ENCODE measurements at regions not wholly inside any gene's neighbourhood (a gene's known extent, or its start where the extent isn't known, plus 50 kb on each side); places are given as distances from the start of the nearest gene placed in this dataset.

GRCh38 chr12:111221062-111222026 is 147.6 kb downstream of the PHETA1 start:
- 71 to 85% methylated on average over 6 to 10 of the region's 14 CpGs for WGBS, 2 experiments (ENCODE audit: insufficient coverage in 2 of 2)

GRCh38 chr12:111220363-111220762 is 148.5 kb downstream of the PHETA1 start:
- Histone ChIP-seq H3K4me1 (ENCODE audit: control insufficient read depth, insufficient read depth, low read length, poor library complexity, severe bottlenecking) (peaks cover 6% of the 10 kb centered on the region), H3K9me3 (ENCODE audit: control insufficient read depth, low read length) (no peaks in the 10 kb centered on the region), H3K4me3 (ENCODE audit: extremely low read depth, insufficient read depth, low read length, poor library complexity, severe bottlenecking) (no peak overlapping the region), H3K36me3 (ENCODE audit: control insufficient read depth, insufficient read depth, low read length) (no peaks in the 10 kb centered on the region), H3K27ac (ENCODE audit: low read depth, low read length, severe bottlenecking) (no peak overlapping the region)
- 100% methylated on average over 1 of the region's 1 CpG; no CpG with 5 or more reads in 1 of the 2 experiments for WGBS, 2 experiments (ENCODE audit: insufficient coverage in 2 of 2)

More at GRCh38 chr12:111221062-111222026, 147.6 kb downstream of the PHETA1 start:
- H3K27ac ChIP-seq (ENCODE audit: low read depth, low read length, severe bottlenecking): no peak overlapping the region
- no peak overlapping the region for H3K4me3 ChIP-seq (ENCODE audit: extremely low read depth, insufficient read depth, low read length, poor library complexity, severe bottlenecking)
- no peaks in the 10 kb centered on the region for H3K9me3 ChIP-seq (ENCODE audit: control insufficient read depth, low read length)
- H3K36me3 ChIP-seq (ENCODE audit: control insufficient read depth, insufficient read depth, low read length): no peaks in the 10 kb centered on the region
- H3K4me1 ChIP-seq (ENCODE audit: control insufficient read depth, insufficient read depth, low read length, poor library complexity, severe bottlenecking): peaks cover 6% of the 10 kb centered on the region

- no CpG with 5 or more reads among the region's 2 CpGs for WGBS, 2 experiments (ENCODE audit: insufficient coverage in 2 of 2)
- Histone ChIP-seq H3K36me3 (ENCODE audit: control insufficient read depth, insufficient read depth, low read length) (no peaks in the 10 kb centered on the region), H3K4me3 (ENCODE audit: extremely low read depth, insufficient read depth, low read length, poor library complexity, severe bottlenecking) (no peak overlapping the region), H3K27ac (ENCODE audit: low read depth, low read length, severe bottlenecking) (no peak overlapping the region), H3K4me1 (ENCODE audit: control insufficient read depth, insufficient read depth, low read length, poor library complexity, severe bottlenecking) (peaks cover 6% of the 10 kb centered on the region), H3K9me3 (ENCODE audit: control insufficient read depth, low read length) (no peaks in the 10 kb centered on the region)
These were observed 149.5 kb downstream of the PHETA1 start for GRCh38 chr12:111219440-111219839.

GRCh38 chr12:111218499-111218898 is 150.4 kb downstream of the PHETA1 start:
- Histone ChIP-seq H3K9me3 (ENCODE audit: control insufficient read depth, low read length) (no peaks in the 10 kb centered on the region), H3K36me3 (ENCODE audit: control insufficient read depth, insufficient read depth, low read length) (no peaks in the 10 kb centered on the region), H3K4me1 (ENCODE audit: control insufficient read depth, insufficient read depth, low read length, poor library complexity, severe bottlenecking) (no peaks in the 10 kb centered on the region), H3K27ac (ENCODE audit: low read depth, low read length, severe bottlenecking) (no peak overlapping the region), H3K4me3 (ENCODE audit: extremely low read depth, insufficient read depth, low read length, poor library complexity, severe bottlenecking) (no peak overlapping the region)
- 79 to 87% methylated on average over 4 to 5 of the region's 6 CpGs for WGBS, 2 experiments (ENCODE audit: insufficient coverage in 2 of 2)

- no peaks in the 10 kb centered on the region for H3K4me1 ChIP-seq (ENCODE audit: control insufficient read depth, insufficient read depth, low read length, poor library complexity, severe bottlenecking)
- no peak overlapping the region for H3K27ac ChIP-seq (ENCODE audit: low read depth, low read length, severe bottlenecking)
- no peaks in the 10 kb centered on the region for H3K36me3 ChIP-seq (ENCODE audit: control insufficient read depth, insufficient read depth, low read length)
- 90 to 96% methylated on average over 12 of the region's 13 CpGs for WGBS, 2 experiments (ENCODE audit: insufficient coverage in 2 of 2)
- H3K4me3 ChIP-seq (ENCODE audit: extremely low read depth, insufficient read depth, low read length, poor library complexity, severe bottlenecking): no peak overlapping the region
- no peaks in the 10 kb centered on the region for H3K9me3 ChIP-seq (ENCODE audit: control insufficient read depth, low read length)
These were observed 152.3 kb downstream of the PHETA1 start for GRCh38 chr12:111216387-111217159.

GRCh38 chr12:111215881-111216280 is 153.0 kb downstream of the PHETA1 start:
- Histone ChIP-seq H3K4me1 (ENCODE audit: control insufficient read depth, insufficient read depth, low read length, poor library complexity, severe bottlenecking) (no peaks in the 10 kb centered on the region), H3K27ac (ENCODE audit: low read depth, low read length, severe bottlenecking) (no peak overlapping the region), H3K36me3 (ENCODE audit: control insufficient read depth, insufficient read depth, low read length) (no peaks in the 10 kb centered on the region), H3K4me3 (ENCODE audit: extremely low read depth, insufficient read depth, low read length, poor library complexity, severe bottlenecking) (no peak overlapping the region), H3K9me3 (ENCODE audit: control insufficient read depth, low read length) (no peaks in the 10 kb centered on the region)
- 88 to 90% methylated on average over 9 to 11 of the region's 12 CpGs for WGBS, 2 experiments (ENCODE audit: insufficient coverage in 2 of 2)

- Histone ChIP-seq H3K27ac (ENCODE audit: low read depth, low read length, severe bottlenecking) (no peak overlapping the region), H3K9me3 (ENCODE audit: control insufficient read depth, low read length) (no peaks in the 10 kb centered on the region), H3K4me1 (ENCODE audit: control insufficient read depth, insufficient read depth, low read length, poor library complexity, severe bottlenecking) (no peaks in the 10 kb centered on the region), H3K36me3 (ENCODE audit: control insufficient read depth, insufficient read depth, low read length) (no peaks in the 10 kb centered on the region), H3K4me3 (ENCODE audit: extremely low read depth, insufficient read depth, low read length, poor library complexity, severe bottlenecking) (no peak overlapping the region)
- WGBS, 2 experiments (ENCODE audit: insufficient coverage in 2 of 2): 84 to 96% methylated on average over 15 of the region's 16 CpGs
These were observed 154.5 kb downstream of the PHETA1 start for GRCh38 chr12:111214401-111214800.

- no peak overlapping the region for H3K27ac ChIP-seq (ENCODE audit: low read depth, low read length, severe bottlenecking)
These were observed 155.3 kb downstream of the PHETA1 start for GRCh38 chr12:111213561-111213960.

GRCh38 chr12:111212814-111213456 is 156.0 kb downstream of the PHETA1 start:
- Histone ChIP-seq H3K4me1 (ENCODE audit: control insufficient read depth, insufficient read depth, low read length, poor library complexity, severe bottlenecking) (no peaks in the 10 kb centered on the region), H3K9me3 (ENCODE audit: control insufficient read depth, low read length) (no peaks in the 10 kb centered on the region), H3K36me3 (ENCODE audit: control insufficient read depth, insufficient read depth, low read length) (no peaks in the 10 kb centered on the region), H3K27ac (ENCODE audit: low read depth, low read length, severe bottlenecking) (no peak overlapping the region), H3K4me3 (ENCODE audit: extremely low read depth, insufficient read depth, low read length, poor library complexity, severe bottlenecking) (no peak overlapping the region)
- WGBS, 2 experiments (ENCODE audit: insufficient coverage in 2 of 2): 87 to 100% methylated on average over 3 to 8 of the region's 12 CpGs

More at GRCh38 chr12:111213561-111213960, 155.3 kb downstream of the PHETA1 start:
- 80% methylated on average over 1 of the region's 5 CpGs; no CpG with 5 or more reads in 1 of the 2 experiments for WGBS, 2 experiments (ENCODE audit: insufficient coverage in 2 of 2)
- H3K4me1 ChIP-seq (ENCODE audit: control insufficient read depth, insufficient read depth, low read length, poor library complexity, severe bottlenecking): no peaks in the 10 kb centered on the region
- H3K36me3 ChIP-seq (ENCODE audit: control insufficient read depth, insufficient read depth, low read length): no peaks in the 10 kb centered on the region
- no peak overlapping the region for H3K4me3 ChIP-seq (ENCODE audit: extremely low read depth, insufficient read depth, low read length, poor library complexity, severe bottlenecking)
- no peaks in the 10 kb centered on the region for H3K9me3 ChIP-seq (ENCODE audit: control insufficient read depth, low read length)

GRCh38 chr12:111211910-111212757 is 156.8 kb downstream of the PHETA1 start:
- Histone ChIP-seq H3K36me3 (ENCODE audit: control insufficient read depth, insufficient read depth, low read length) (no peaks in the 10 kb centered on the region), H3K4me3 (ENCODE audit: extremely low read depth, insufficient read depth, low read length, poor library complexity, severe bottlenecking) (no peak overlapping the region), H3K27ac (ENCODE audit: low read depth, low read length, severe bottlenecking) (no peak overlapping the region), H3K9me3 (ENCODE audit: control insufficient read depth, low read length) (no peaks in the 10 kb centered on the region), H3K4me1 (ENCODE audit: control insufficient read depth, insufficient read depth, low read length, poor library complexity, severe bottlenecking) (no peaks in the 10 kb centered on the region)
- 28 to 63% methylated on average over 3 to 4 of the region's 7 CpGs for WGBS, 2 experiments (ENCODE audit: insufficient coverage in 2 of 2)

All from mesodermal cell (in vitro differentiated cells).